ENCODE measurements at regions not wholly inside any gene's neighbourhood (a gene's known extent, or its start where the extent isn't known, plus 50 kb on each side); places are given as distances from the start of the nearest gene placed in this dataset.

- no peak overlapping the region for H4K8ac ChIP-seq (ENCODE audit: low read depth, low read length)
- no peak overlapping the region for H3K56ac ChIP-seq (ENCODE audit: low read length)
- H3K27ac ChIP-seq (ENCODE audit: low read depth, low read length), result no peak overlapping the region
Observed at GRCh38 chrX:21167011-21167410, 207.2 kb upstream of the CNKSR2 start.

GRCh38 chrX:21167494-21167893 is 206.7 kb upstream of the CNKSR2 start:
- Histone ChIP-seq H4K5ac (ENCODE audit: low read length) (no peak overlapping the region), H3K18ac (ENCODE audit: low read length) (no peak overlapping the region), H2BK5ac (ENCODE audit: low read length) (no peak overlapping the region), H3K4me1 (ENCODE audit: control insufficient read depth, low read depth, low read length) (no peaks in the 10 kb centered on the region), H3K27ac (ENCODE audit: low read depth, low read length) (no peak overlapping the region), H3K79me1 (ENCODE audit: low read length) (no peaks in the 10 kb centered on the region), H3K4me3 (ENCODE audit: low read length) (no peak overlapping the region), H3K27me3 (ENCODE audit: insufficient read depth, low read length, poor library complexity) (no peaks in the 10 kb centered on the region), H3K4ac (ENCODE audit: low read depth, low read length) (no peak overlapping the region), H3K36me3 (ENCODE audit: control insufficient read depth, insufficient read depth, low read length) (no peaks in the 10 kb centered on the region), H2BK120ac (ENCODE audit: low read depth, low read length) (no peak overlapping the region), H3K9ac (ENCODE audit: low read length) (no peak overlapping the region), H2AK5ac (ENCODE audit: low read length) (no peak overlapping the region), H3K23ac (ENCODE audit: low read length) (no peak overlapping the region), H3K79me2 (ENCODE audit: control insufficient read depth, insufficient read depth, low read length) (no peaks in the 10 kb centered on the region), H3K56ac (ENCODE audit: low read length) (no peak overlapping the region), H3K4me2 (ENCODE audit: low read length) (no peak overlapping the region), H2BK15ac (replicated peaks; ENCODE audit: low read depth) (no peak overlapping the region), H4K8ac (ENCODE audit: low read depth, low read length) (no peak overlapping the region)
- no CpG with 5 or more reads among the region's 1 CpG for WGBS (ENCODE audit: extremely low coverage, insufficient coverage, low lambda C conversion rate)
- no peak for DNase-seq

More at GRCh38 chrX:21167011-21167410, 207.2 kb upstream of the CNKSR2 start:
- H3K36me3 ChIP-seq (ENCODE audit: control insufficient read depth, insufficient read depth, low read length), result no peaks in the 10 kb centered on the region
- H3K27me3 ChIP-seq (ENCODE audit: insufficient read depth, low read length, poor library complexity), result no peaks in the 10 kb centered on the region
- H3K4me2 ChIP-seq (ENCODE audit: low read length), result no peak overlapping the region
- no peak overlapping the region for H3K23ac ChIP-seq (ENCODE audit: low read length)
- H3K4me3 ChIP-seq (ENCODE audit: low read length), result no peak overlapping the region
- H3K79me1 ChIP-seq (ENCODE audit: low read length), result no peaks in the 10 kb centered on the region
- H2AK5ac ChIP-seq (ENCODE audit: low read length), result no peak overlapping the region
- no peak for DNase-seq
- H2BK15ac ChIP-seq (replicated peaks; ENCODE audit: low read depth), result no peak overlapping the region
- no peak overlapping the region for H2BK120ac ChIP-seq (ENCODE audit: low read depth, low read length)
- no peak overlapping the region for H3K4ac ChIP-seq (ENCODE audit: low read depth, low read length)
- H3K9ac ChIP-seq (ENCODE audit: low read length), result no peak overlapping the region
- no peak overlapping the region for H2BK5ac ChIP-seq (ENCODE audit: low read length)
- H3K79me2 ChIP-seq (ENCODE audit: control insufficient read depth, insufficient read depth, low read length), result no peaks in the 10 kb centered on the region
- H3K18ac ChIP-seq (ENCODE audit: low read length), result no peak overlapping the region
- H4K5ac ChIP-seq (ENCODE audit: low read length), result no peak overlapping the region
- no CpG with 5 or more reads among the region's 2 CpGs for WGBS (ENCODE audit: extremely low coverage, insufficient coverage, low lambda C conversion rate)
- H3K4me1 ChIP-seq (ENCODE audit: control insufficient read depth, low read depth, low read length), result no peaks in the 10 kb centered on the region

GRCh38 chrX:21168401-21169160 is 205.6 kb upstream of the CNKSR2 start:
- no peak overlapping the region for H3K27ac ChIP-seq (ENCODE audit: low read depth, low read length)
- no peak overlapping the region for H3K23ac ChIP-seq (ENCODE audit: low read length)
- DNase-seq, result no peak
- no CpG with 5 or more reads among the region's 2 CpGs for WGBS (ENCODE audit: extremely low coverage, insufficient coverage, low lambda C conversion rate)
- H3K18ac ChIP-seq (ENCODE audit: low read length), result no peak overlapping the region
- no peak overlapping the region for H2BK5ac ChIP-seq (ENCODE audit: low read length)
- no peak overlapping the region for H4K8ac ChIP-seq (ENCODE audit: low read depth, low read length)
- no peaks in the 10 kb centered on the region for H3K79me1 ChIP-seq (ENCODE audit: low read length)
- H3K4me1 ChIP-seq (ENCODE audit: control insufficient read depth, low read depth, low read length), result no peaks in the 10 kb centered on the region
- H4K5ac ChIP-seq (ENCODE audit: low read length), result no peak overlapping the region
- H3K36me3 ChIP-seq (ENCODE audit: control insufficient read depth, insufficient read depth, low read length), result no peaks in the 10 kb centered on the region
- no peak overlapping the region for H3K4me3 ChIP-seq (ENCODE audit: low read length)
- no peak overlapping the region for H2AK5ac ChIP-seq (ENCODE audit: low read length)
- H3K9ac ChIP-seq (ENCODE audit: low read length), result no peak overlapping the region
- H3K4ac ChIP-seq (ENCODE audit: low read depth, low read length), result no peak overlapping the region
- no peak overlapping the region for H3K4me2 ChIP-seq (ENCODE audit: low read length)
- no peak overlapping the region for H2BK15ac ChIP-seq (replicated peaks; ENCODE audit: low read depth)
- no peak overlapping the region for H2BK120ac ChIP-seq (ENCODE audit: low read depth, low read length)
- no peak overlapping the region for H3K56ac ChIP-seq (ENCODE audit: low read length)
- H3K27me3 ChIP-seq (ENCODE audit: insufficient read depth, low read length, poor library complexity), result no peaks in the 10 kb centered on the region
- no peaks in the 10 kb centered on the region for H3K79me2 ChIP-seq (ENCODE audit: control insufficient read depth, insufficient read depth, low read length)

GRCh38 chrX:21171181-21171580 is 203.0 kb upstream of the CNKSR2 start:
- H3K56ac ChIP-seq (ENCODE audit: low read length), result no peak overlapping the region
- H3K23ac ChIP-seq (ENCODE audit: low read length), result no peak overlapping the region
- H2BK120ac ChIP-seq (ENCODE audit: low read depth, low read length), result no peak overlapping the region
- H4K8ac ChIP-seq (ENCODE audit: low read depth, low read length), result no peak overlapping the region
- no peaks in the 10 kb centered on the region for H3K79me2 ChIP-seq (ENCODE audit: control insufficient read depth, insufficient read depth, low read length)
- H2BK15ac ChIP-seq (replicated peaks; ENCODE audit: low read depth), result no peak overlapping the region
- H3K4me1 ChIP-seq (ENCODE audit: control insufficient read depth, low read depth, low read length), result no peaks in the 10 kb centered on the region
- WGBS (ENCODE audit: extremely low coverage, insufficient coverage, low lambda C conversion rate), result no CpG with 5 or more reads among the region's 4 CpGs
- no peak overlapping the region for H3K18ac ChIP-seq (ENCODE audit: low read length)
- no peak overlapping the region for H3K4me2 ChIP-seq (ENCODE audit: low read length)
- no peaks in the 10 kb centered on the region for H3K27me3 ChIP-seq (ENCODE audit: insufficient read depth, low read length, poor library complexity)
- H3K27ac ChIP-seq (ENCODE audit: low read depth, low read length), result no peak overlapping the region
- H3K79me1 ChIP-seq (ENCODE audit: low read length), result no peaks in the 10 kb centered on the region
- H3K4ac ChIP-seq (ENCODE audit: low read depth, low read length), result no peak overlapping the region
- no peak overlapping the region for H2AK5ac ChIP-seq (ENCODE audit: low read length)
- H3K4me3 ChIP-seq (ENCODE audit: low read length), result no peak overlapping the region
- H4K5ac ChIP-seq (ENCODE audit: low read length), result no peak overlapping the region
- no peaks in the 10 kb centered on the region for H3K36me3 ChIP-seq (ENCODE audit: control insufficient read depth, insufficient read depth, low read length)
- no peak overlapping the region for H2BK5ac ChIP-seq (ENCODE audit: low read length)
- no peak for DNase-seq
- H3K9ac ChIP-seq (ENCODE audit: low read length), result no peak overlapping the region

- H3K36me3 ChIP-seq (ENCODE audit: control insufficient read depth, insufficient read depth, low read length), result no peaks in the 10 kb centered on the region
- no peak overlapping the region for H2BK120ac ChIP-seq (ENCODE audit: low read depth, low read length)
- no CpG with 5 or more reads among the region's 1 CpG for WGBS (ENCODE audit: extremely low coverage, insufficient coverage, low lambda C conversion rate)
- peak; percentile 8 for DNase-seq
- H3K9ac ChIP-seq (ENCODE audit: low read length), result no peak overlapping the region
- no peak overlapping the region for H3K23ac ChIP-seq (ENCODE audit: low read length)
- no peaks in the 10 kb centered on the region for H3K27me3 ChIP-seq (ENCODE audit: insufficient read depth, low read length, poor library complexity)
- no peaks in the 10 kb centered on the region for H3K4me1 ChIP-seq (ENCODE audit: control insufficient read depth, low read depth, low read length)
- no peak overlapping the region for H3K56ac ChIP-seq (ENCODE audit: low read length)
- no peak overlapping the region for H3K4ac ChIP-seq (ENCODE audit: low read depth, low read length)
- no peaks in the 10 kb centered on the region for H3K79me2 ChIP-seq (ENCODE audit: control insufficient read depth, insufficient read depth, low read length)
- H3K18ac ChIP-seq (ENCODE audit: low read length), result no peak overlapping the region
- no peak overlapping the region for H2BK5ac ChIP-seq (ENCODE audit: low read length)
- H3K4me3 ChIP-seq (ENCODE audit: low read length), result no peak overlapping the region
- no peaks in the 10 kb centered on the region for H3K79me1 ChIP-seq (ENCODE audit: low read length)
- H4K5ac ChIP-seq (ENCODE audit: low read length), result no peak overlapping the region
- H3K4me2 ChIP-seq (ENCODE audit: low read length), result no peak overlapping the region
- H2BK15ac ChIP-seq (replicated peaks; ENCODE audit: low read depth), result no peak overlapping the region
- no peak overlapping the region for H4K8ac ChIP-seq (ENCODE audit: low read depth, low read length)
- no peak overlapping the region for H2AK5ac ChIP-seq (ENCODE audit: low read length)
- no peak overlapping the region for H3K27ac ChIP-seq (ENCODE audit: low read depth, low read length)
Observed at GRCh38 chrX:21174439-21174838, 199.8 kb upstream of the CNKSR2 start.
